HepG2 (cell line): ENCODE measurements at regions not wholly inside any gene's neighbourhood (a gene's known extent, or its start where the extent isn't known, plus 50 kb on each side); places are given as distances from the start of the nearest gene placed in this dataset.

ENCODE experiments used
- ATAC-seq: fragments of 200-7000 bp; cut with Tn5 transposase; 3 replicates; pipeline ENCODE4 v1.9.1; 2020; ENCODE audit warnings: mild to moderate bottlenecking, moderate library complexity
- BruUV-seq: library from RNA; stranded (reverse); fragments of 400-500 nt; replicated peaks from 2 replicates; lab custom pipeline; 2021; lab: Mats Ljungman, UMichigan
- CTCF ChIA-PET: fragments of 300-600 bp; formaldehyde crosslinking; extraction: SDS; loops from one replicate; lab custom pipeline; 2021; ENCODE audit warnings: low total read pairs, inconsistent platforms, low intra/inter-chr PET ratio; lab: Yijun Ruan, JAX
- POLR2A ChIA-PET: fragments of 350-600 bp; sonication (Branson Sonifier 250); formaldehyde crosslinking; loops from one replicate; lab custom pipeline; 2020; ENCODE audit warnings: antibody characterized with exemption, inconsistent platforms; lab: Yijun Ruan, JAX
- DNase-seq: peaks from one replicate; pipeline ENCODE4 v3.0.0-alpha.2; 2015; ENCODE audit warnings: low spot score
- FAIRE-seq: peaks from 3 replicates; lab custom pipeline; 2011; peaks lifted over from hg19 to GRCh38; lab: Jason Lieb, UNC
- H2AFZ ChIP-seq: one replicate; pipeline ENCODE4 v1.6.1; 2011; ENCODE audit warnings: low read length, inconsistent platforms
- H3K27ac ChIP-seq: fragments of 300-600 bp; 3 replicates; pipeline ENCODE4 v1.8.0; 2011; ENCODE audit warnings: mixed run types, mild to moderate bottlenecking, mixed read lengths, low read length, inconsistent platforms; ENCODE audit not compliant: insufficient read depth; ENCODE audit errors: extremely low read length
- H3K27me3 ChIP-seq, 2 experiments: fragments of 200-600 bp in 1 of 2; 2 replicates in 1 of 2; 3 replicates in 1 of 2; pipeline versions ENCODE4 v1.6.0 to v1.8.0; 2011; ENCODE audit warnings: low read length in 2 of 2, mild to moderate bottlenecking in 2 of 2, moderate library complexity in 2 of 2, inconsistent platforms in 1 of 2; ENCODE audit not compliant: insufficient read depth in 2 of 2, control insufficient read depth in 1 of 2
- H3K36me3 ChIP-seq, 2 experiments: fragments of 200-600 bp in 1 of 2; replicated peaks in 1 of 2; 2 replicates in 1 of 2; 3 replicates in 1 of 2; pipeline versions ENCODE4 v1.5.1 to v1.8.0; 2011; ENCODE audit warnings: low read length in 2 of 2, inconsistent platforms in 1 of 2; ENCODE audit not compliant: insufficient read depth in 2 of 2, control insufficient read depth in 1 of 2
- H3K4me1 ChIP-seq: 2 replicates; pipeline ENCODE4 v1.5.1; 2012; ENCODE audit warnings: low read length, inconsistent platforms; ENCODE audit not compliant: insufficient read depth
- H3K4me2 ChIP-seq: 2 replicates; pipeline ENCODE4 v1.6.0; 2011; ENCODE audit warnings: low read depth, low read length, inconsistent platforms
- H3K4me3 ChIP-seq, 3 experiments: fragments of 200-600 bp in 1 of 3; sonication (generic), shearing (Covaris generic) in 1 of 3; replicated peaks in 1 of 3; 2 replicates each; pipeline ENCODE4 v1.5.1; 2011 to 2016; ENCODE audit warnings: low read length in 3 of 3, inconsistent platforms in 2 of 3, low read depth in 2 of 3, mild to moderate bottlenecking in 2 of 3, control low read depth in 1 of 3, mixed read lengths in 1 of 3; ENCODE audit not compliant: insufficient read depth in 1 of 3
- H3K79me2 ChIP-seq: one replicate; pipeline ENCODE4 v1.6.1; 2011; ENCODE audit warnings: low read length, inconsistent platforms; ENCODE audit not compliant: insufficient read depth
- H3K9ac ChIP-seq: 2 replicates; pipeline ENCODE4 v1.6.0; 2011; ENCODE audit warnings: mild to moderate bottlenecking, low read depth, low read length, inconsistent platforms; ENCODE audit not compliant: insufficient read depth
- H3K9me3 ChIP-seq: 2 replicates; pipeline ENCODE4 v1.5.1; 2012; ENCODE audit warnings: mild to moderate bottlenecking, low read length
- H4K20me1 ChIP-seq: 2 replicates; pipeline ENCODE4 v1.6.0; 2011; ENCODE audit warnings: inconsistent platforms, mild to moderate bottlenecking, low read length, moderate library complexity; ENCODE audit not compliant: insufficient read depth
- FOXA3 ChIP-seq: IDR thresholded peaks from 2 replicates; pipeline ENCODE4 v1.6.1; 2016; ENCODE audit warnings: missing genetic modification reagents, missing compliant biosample characterization
- KAT2B ChIP-seq: fragments of 150-350 bp; IDR thresholded peaks from 2 replicates; pipeline ENCODE4 v1.6.1; 2014; ENCODE audit warnings: low read depth, low read length, borderline replicate concordance
- MED1 ChIP-seq: sonication (generic); formaldehyde crosslinking; IDR thresholded peaks from 2 replicates; pipeline ENCODE4 v1.4.0; 2020; ENCODE audit warnings: missing genetic modification reagents
- NR2F1 ChIP-seq, 2 experiments: fragments of 450-650 bp in 1 of 2; formaldehyde crosslinking in 1 of 2; IDR thresholded peaks; 2 replicates each; pipeline versions ENCODE4 v1.5.0 to v1.6.1; 2016 to 2020; ENCODE audit warnings: mild to moderate bottlenecking in 1 of 2, missing compliant biosample characterization in 1 of 2, missing genetic modification reagents in 1 of 2, moderate library complexity in 1 of 2
- RCOR2 ChIP-seq: IDR thresholded peaks from 2 replicates; pipeline ENCODE4 v1.6.1; 2016; ENCODE audit warnings: missing biosample characterization, missing genetic modification reagents
- SP1 ChIP-seq, 2 experiments: fragments of 450-650 bp in 1 of 2; sonication (generic) in 1 of 2; formaldehyde crosslinking in 1 of 2; IDR thresholded peaks; 2 replicates each; pipeline versions ENCODE4 v1.4.0 to v1.6.1; 2016 to 2020; ENCODE audit warnings: missing genetic modification reagents in 1 of 2
- TMF1 ChIP-seq: sonication (generic); formaldehyde crosslinking; IDR thresholded peaks from 2 replicates; pipeline ENCODE4 v1.8.1; 2022; ENCODE audit warnings: low read depth, missing genetic modification reagents
- XBP1 ChIP-seq: sonication (generic); formaldehyde crosslinking; IDR thresholded peaks from 2 replicates; pipeline ENCODE4 v1.5.0; 2020; ENCODE audit warnings: missing genetic modification reagents
- ZBTB7B ChIP-seq: sonication (generic); formaldehyde crosslinking; IDR thresholded peaks from 2 replicates; pipeline ENCODE4 v1.4.0; 2020; ENCODE audit warnings: missing genetic modification reagents
- ZNF768 ChIP-seq: sonication (generic); formaldehyde crosslinking; IDR thresholded peaks from 2 replicates; pipeline ENCODE4 v1.4.0; 2020; ENCODE audit warnings: missing genetic modification reagents
- WGBS: methylation state at CpG from one replicate; pipeline ENCODE4 v1.1.6; 2017; ENCODE audit warnings: low lambda C conversion rate; 5-methylcytosine and 5-hydroxymethylcytosine counted together
- in situ Hi-C: cut with HindIII; loops from 2 replicates; pipeline ENCODE4 v1.10.0; 2017; ENCODE audit warnings: low pct_unique_long_range_greater_than_20kb; ENCODE audit not compliant: extremely low pct_ligation_motif_present
- intact Hi-C: fragments of 100-400 bp; cut with micrococcal nuclease; formaldehyde crosslinking; loops from one replicate; pipeline ENCODE4 v1.10.0; 2022; ENCODE audit not compliant: unreplicated experiment
- TF ChIP-seq, protein P1 (sequence below): sonication (generic); formaldehyde crosslinking; IDR thresholded peaks from 2 replicates; pipeline ENCODE4 v1.5.0; 2020; ENCODE audit warnings: missing genetic modification reagents
- TF ChIP-seq, protein P2 (sequence below): sonication (generic); formaldehyde crosslinking; IDR thresholded peaks from 2 replicates; pipeline ENCODE4 v1.5.0; 2020; ENCODE audit warnings: mild to moderate bottlenecking, missing genetic modification reagents, borderline replicate concordance
- TF ChIP-seq, protein P3 (sequence below): sonication (generic); formaldehyde crosslinking; IDR thresholded peaks from 2 replicates; pipeline ENCODE4 v1.5.0; 2020; ENCODE audit warnings: missing genetic modification reagents, mild to moderate bottlenecking, borderline replicate concordance
- TF ChIP-seq, protein P4 (sequence below): IDR thresholded peaks from 2 replicates; pipeline ENCODE4 v1.6.1; 2012; ENCODE audit warnings: low read depth, low read length, improper control_type of control experiment

DNA sequence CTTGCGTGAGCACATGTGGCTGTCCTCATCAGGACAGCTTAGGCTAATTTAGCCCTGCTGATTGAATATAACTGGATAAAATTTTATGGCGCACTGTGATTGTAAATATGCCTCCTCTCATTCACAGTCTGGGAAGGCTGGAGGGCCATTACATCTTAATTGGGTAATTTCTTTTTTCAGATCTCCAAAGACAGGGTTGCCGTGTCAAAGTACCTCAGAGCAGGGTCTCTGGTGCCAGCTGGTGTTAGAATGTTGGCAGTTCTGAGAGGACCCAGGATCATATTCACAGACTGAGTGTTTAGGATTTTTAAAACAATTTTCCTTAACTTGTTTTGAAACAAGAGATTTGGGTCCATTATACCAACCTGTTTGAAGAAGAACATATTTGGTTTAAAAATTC lies 455.7 kb upstream of the TLE4 start:
- H3K4me2 ChIP-seq, result no peak overlapping the region
- no peak overlapping the region for H3K4me3 ChIP-seq
- POLR2A ChIA-PET, result no interaction called here
- DNase-seq, result no peak
- no peaks in the 10 kb centered on the region for H3K4me1 ChIP-seq
- no peak for ATAC-seq
- H3K79me2 ChIP-seq, result no peaks in the 10 kb centered on the region
- CTCF ChIA-PET, result no interaction called here
- FAIRE-seq, result no peak
- 30% methylated on average over 3 of the region's 3 CpGs for WGBS
- no peak overlapping the region for H2AFZ ChIP-seq
- H3K9ac ChIP-seq, result no peak overlapping the region
- in situ Hi-C loops (no loop called here), intact Hi-C loops (no loop called here)
- no peaks in the 10 kb centered on the region for H3K9me3 ChIP-seq
- H3K36me3 ChIP-seq, result no peaks in the 10 kb centered on the region
- no TSS peak for BruUV-seq
- no peaks in the 10 kb centered on the region for H4K20me1 ChIP-seq
- H3K27me3 ChIP-seq, result no peaks in the 10 kb centered on the region
- no peak overlapping the region for H3K27ac ChIP-seq
- TF ChIP-seq FOXA3 (CRISPR knock-in tag) (no peak), TMF1 (CRISPR knock-in tag) (no peak), RCOR2 (no peak), MED1 (no peak), NR2F1 (CRISPR knock-in tag; IDR thresholded peaks at IDR 0.05) (no peak), ZNF768 (CRISPR knock-in tag) (no peak), ZBTB7B (CRISPR knock-in tag) (no peak), SP1 (IDR thresholded peaks at IDR 0.05) (no peak), SP1 (CRISPR knock-in tag; IDR thresholded peaks at IDR 0.05) (no peak), XBP1 (CRISPR knock-in tag) (no peak), KAT2B (no peak)
- TF ChIP-seq, protein P1, sequence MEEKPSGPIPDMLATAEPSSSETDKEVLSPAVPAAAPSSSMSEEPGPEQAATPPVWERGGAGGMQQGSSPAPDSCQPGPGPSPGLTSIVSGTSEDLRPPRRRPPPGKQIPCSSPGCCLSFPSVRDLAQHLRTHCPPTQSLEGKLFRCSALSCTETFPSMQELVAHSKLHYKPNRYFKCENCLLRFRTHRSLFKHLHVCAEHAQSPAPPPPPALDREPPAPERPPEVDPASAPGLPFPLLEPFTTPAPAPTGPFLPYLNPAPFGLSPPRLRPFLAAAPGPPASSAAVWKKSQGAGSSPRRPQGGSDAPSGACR (CRISPR knock-in tag), result no peak
- TF ChIP-seq, protein P2, sequence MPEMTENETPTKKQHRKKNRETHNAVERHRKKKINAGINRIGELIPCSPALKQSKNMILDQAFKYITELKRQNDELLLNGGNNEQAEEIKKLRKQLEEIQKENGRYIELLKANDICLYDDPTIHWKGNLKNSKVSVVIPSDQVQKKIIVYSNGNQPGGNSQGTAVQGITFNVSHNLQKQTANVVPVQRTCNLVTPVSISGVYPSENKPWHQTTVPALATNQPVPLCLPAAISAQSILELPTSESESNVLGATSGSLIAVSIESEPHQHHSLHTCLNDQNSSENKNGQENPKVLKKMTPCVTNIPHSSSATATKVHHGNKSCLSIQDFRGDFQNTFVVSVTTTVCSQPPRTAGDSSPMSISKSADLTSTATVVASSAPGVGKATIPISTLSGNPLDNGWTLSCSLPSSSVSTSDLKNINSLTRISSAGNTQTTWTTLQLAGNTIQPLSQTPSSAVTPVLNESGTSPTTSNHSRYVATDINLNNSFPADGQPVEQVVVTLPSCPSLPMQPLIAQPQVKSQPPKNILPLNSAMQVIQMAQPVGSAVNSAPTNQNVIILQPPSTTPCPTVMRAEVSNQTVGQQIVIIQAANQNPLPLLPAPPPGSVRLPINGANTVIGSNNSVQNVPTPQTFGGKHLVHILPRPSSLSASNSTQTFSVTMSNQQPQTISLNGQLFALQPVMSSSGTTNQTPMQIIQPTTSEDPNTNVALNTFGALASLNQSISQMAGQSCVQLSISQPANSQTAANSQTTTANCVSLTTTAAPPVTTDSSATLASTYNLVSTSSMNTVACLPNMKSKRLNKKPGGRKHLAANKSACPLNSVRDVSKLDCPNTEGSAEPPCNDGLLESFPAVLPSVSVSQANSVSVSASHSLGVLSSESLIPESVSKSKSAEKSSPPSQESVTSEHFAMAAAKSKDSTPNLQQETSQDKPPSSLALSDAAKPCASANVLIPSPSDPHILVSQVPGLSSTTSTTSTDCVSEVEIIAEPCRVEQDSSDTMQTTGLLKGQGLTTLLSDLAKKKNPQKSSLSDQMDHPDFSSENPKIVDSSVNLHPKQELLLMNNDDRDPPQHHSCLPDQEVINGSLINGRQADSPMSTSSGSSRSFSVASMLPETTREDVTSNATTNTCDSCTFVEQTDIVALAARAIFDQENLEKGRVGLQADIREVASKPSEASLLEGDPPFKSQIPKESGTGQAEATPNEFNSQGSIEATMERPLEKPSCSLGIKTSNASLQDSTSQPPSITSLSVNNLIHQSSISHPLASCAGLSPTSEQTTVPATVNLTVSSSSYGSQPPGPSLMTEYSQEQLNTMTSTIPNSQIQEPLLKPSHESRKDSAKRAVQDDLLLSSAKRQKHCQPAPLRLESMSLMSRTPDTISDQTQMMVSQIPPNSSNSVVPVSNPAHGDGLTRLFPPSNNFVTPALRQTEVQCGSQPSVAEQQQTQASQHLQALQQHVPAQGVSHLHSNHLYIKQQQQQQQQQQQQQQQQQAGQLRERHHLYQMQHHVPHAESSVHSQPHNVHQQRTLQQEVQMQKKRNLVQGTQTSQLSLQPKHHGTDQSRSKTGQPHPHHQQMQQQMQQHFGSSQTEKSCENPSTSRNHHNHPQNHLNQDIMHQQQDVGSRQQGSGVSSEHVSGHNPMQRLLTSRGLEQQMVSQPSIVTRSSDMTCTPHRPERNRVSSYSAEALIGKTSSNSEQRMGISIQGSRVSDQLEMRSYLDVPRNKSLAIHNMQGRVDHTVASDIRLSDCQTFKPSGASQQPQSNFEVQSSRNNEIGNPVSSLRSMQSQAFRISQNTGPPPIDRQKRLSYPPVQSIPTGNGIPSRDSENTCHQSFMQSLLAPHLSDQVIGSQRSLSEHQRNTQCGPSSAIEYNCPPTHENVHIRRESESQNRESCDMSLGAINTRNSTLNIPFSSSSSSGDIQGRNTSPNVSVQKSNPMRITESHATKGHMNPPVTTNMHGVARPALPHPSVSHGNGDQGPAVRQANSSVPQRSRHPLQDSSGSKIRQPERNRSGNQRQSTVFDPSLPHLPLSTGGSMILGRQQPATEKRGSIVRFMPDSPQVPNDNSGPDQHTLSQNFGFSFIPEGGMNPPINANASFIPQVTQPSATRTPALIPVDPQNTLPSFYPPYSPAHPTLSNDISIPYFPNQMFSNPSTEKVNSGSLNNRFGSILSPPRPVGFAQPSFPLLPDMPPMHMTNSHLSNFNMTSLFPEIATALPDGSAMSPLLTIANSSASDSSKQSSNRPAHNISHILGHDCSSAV (CRISPR knock-in tag), result no peak
- TF ChIP-seq, protein P3, sequence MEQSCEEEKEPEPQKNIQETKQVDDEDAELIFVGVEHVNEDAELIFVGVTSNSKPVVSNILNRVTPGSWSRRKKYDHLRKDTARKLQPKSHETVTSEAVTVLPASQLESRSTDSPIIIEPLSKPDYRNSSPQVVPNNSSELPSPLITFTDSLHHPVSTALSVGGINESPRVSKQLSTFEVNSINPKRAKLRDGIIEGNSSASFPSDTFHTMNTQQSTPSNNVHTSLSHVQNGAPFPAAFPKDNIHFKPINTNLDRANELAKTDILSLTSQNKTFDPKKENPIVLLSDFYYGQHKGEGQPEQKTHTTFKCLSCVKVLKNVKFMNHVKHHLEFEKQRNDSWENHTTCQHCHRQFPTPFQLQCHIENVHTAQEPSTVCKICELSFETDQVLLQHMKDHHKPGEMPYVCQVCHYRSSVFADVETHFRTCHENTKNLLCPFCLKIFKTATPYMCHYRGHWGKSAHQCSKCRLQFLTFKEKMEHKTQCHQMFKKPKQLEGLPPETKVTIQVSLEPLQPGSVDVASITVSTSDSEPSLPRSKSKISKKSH (CRISPR knock-in tag), result no peak
- TF ChIP-seq, protein P4, sequence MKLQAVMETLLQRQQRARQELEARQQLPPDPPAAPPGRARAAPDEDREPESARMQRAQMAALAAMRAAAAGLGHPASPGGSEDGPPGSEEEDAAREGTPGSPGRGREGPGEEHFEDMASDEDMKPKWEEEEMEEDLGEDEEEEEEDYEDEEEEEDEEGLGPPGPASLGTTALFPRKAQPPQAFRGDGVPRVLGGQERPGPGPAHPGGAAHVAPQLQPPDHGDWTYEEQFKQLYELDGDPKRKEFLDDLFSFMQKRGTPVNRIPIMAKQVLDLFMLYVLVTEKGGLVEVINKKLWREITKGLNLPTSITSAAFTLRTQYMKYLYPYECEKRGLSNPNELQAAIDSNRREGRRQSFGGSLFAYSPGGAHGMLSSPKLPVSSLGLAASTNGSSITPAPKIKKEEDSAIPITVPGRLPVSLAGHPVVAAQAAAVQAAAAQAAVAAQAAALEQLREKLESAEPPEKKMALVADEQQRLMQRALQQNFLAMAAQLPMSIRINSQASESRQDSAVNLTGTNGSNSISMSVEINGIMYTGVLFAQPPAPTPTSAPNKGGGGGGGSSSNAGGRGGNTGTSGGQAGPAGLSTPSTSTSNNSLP, result no peak
